Testis (tissue), 2 donors: ENCODE measurements at regions not wholly inside any gene's neighbourhood (a gene's known extent, or its start where the extent isn't known, plus 50 kb on each side); places are given as distances from the start of the nearest gene placed in this dataset.
A peak's percentile ranks its signal among the peaks of the same experiment; 100 is the strongest.
"Not testable (repeated sequence)": the region's sequence is repeated elsewhere in the genome, so short reads cannot be mapped to it uniquely, and the experiment has no call there.

Source experiments
- DNase-seq: peaks from one replicate; pipeline ENCODE4 v3.0.0-alpha.2; 2019
- H3K27ac ChIP-seq, 2 donors: fragments of 200-600 bp; sonication (generic); one replicate each; pipeline ENCODE4 v1.5.1; 2019
- H3K27me3 ChIP-seq: fragments of 200-600 bp; sonication (generic); one replicate; pipeline ENCODE4 v1.5.1; 2019
- H3K36me3 ChIP-seq: fragments of 200-600 bp; sonication (generic); one replicate; pipeline ENCODE4 v1.5.1; 2017; ENCODE audit warnings: low read depth; ENCODE audit errors: missing control alignments
- H3K4me1 ChIP-seq: fragments of 200-600 bp; sonication (generic); one replicate; pipeline ENCODE4 v1.5.1; 2019
- H3K4me3 ChIP-seq, 2 donors: fragments of 200-600 bp; sonication (generic); one replicate each; pipeline ENCODE4 v1.5.1; 2017 to 2019
- H3K9me3 ChIP-seq: fragments of 200-600 bp; sonication (generic); one replicate; pipeline ENCODE4 v1.5.1; 2017
- POLR2A ChIP-seq: fragments of 450-650 bp; IDR thresholded peaks from one replicate; pipeline ENCODE4 v1.6.1; 2017; ENCODE audit warnings: antibody characterized with exemption, mild to moderate bottlenecking, moderate library complexity
- WGBS, 2 donors: methylation state at CpG; one replicate each; pipeline ENCODE4 v1.1.5; 2018; 5-methylcytosine and 5-hydroxymethylcytosine counted together
- intact Hi-C: fragments of 100-400 bp; cut with DNase I; formaldehyde crosslinking; loops from one replicate; pipeline ENCODE4 v1.15.1; 2023; ENCODE audit warnings: low total_unique reads
- TF ChIP-seq, protein P1 (sequence below), 3 experiments: fragments of 450-650 bp in 2 of 3; fragments of 200-600 bp in 1 of 3; sonication (generic) in 1 of 3; IDR thresholded peaks; one replicate each; pipeline ENCODE4 v1.5.1; 2016 to 2019; ENCODE audit warnings: antibody characterized with exemption in 3 of 3, mild to moderate bottlenecking in 2 of 3, moderate library complexity in 1 of 3

DNA sequence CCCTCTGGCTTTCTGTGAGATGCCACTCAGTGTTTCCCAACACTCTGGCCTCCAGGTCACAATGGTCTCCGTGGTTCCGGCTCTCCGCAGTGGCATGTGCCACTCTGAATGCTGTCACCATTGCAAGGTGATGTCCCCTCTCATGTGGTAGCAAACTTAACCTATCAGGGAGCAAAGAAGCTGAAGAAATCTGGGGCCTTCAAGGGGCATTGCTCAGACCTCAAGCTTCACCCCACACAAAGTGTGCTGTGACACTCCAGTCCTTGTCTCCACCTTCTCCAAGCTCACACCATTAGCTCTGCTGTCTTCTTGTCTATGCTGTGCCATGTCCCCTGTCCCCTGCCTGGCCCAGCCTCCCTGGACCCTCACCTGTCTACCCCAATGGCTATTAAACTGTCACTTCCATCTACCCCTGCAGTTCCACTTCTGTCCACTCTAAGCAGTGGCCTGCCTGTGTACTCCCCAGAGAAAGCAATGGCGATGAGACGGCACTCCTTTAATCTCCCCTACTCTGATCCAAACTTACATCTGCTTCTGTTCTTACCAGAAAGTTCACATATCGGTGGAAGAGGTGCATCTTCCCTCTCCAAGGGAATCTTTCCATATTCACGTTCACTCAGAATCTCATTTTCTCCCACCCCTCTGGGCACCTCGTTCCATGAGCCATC, 93.7 kb downstream of the DHRS2 start:
- WGBS, 2 donors: 92% methylated on average over 8 of the region's 8 CpGs
- H3K27me3 ChIP-seq: no peaks in the 10 kb centered on the region
- H3K4me3 ChIP-seq: no peak overlapping the region
- intact Hi-C loops: no loop called here
- H3K36me3 ChIP-seq: no peaks in the 10 kb centered on the region
- TF ChIP-seq POLR2A: no peak
- TF ChIP-seq, protein P1, sequence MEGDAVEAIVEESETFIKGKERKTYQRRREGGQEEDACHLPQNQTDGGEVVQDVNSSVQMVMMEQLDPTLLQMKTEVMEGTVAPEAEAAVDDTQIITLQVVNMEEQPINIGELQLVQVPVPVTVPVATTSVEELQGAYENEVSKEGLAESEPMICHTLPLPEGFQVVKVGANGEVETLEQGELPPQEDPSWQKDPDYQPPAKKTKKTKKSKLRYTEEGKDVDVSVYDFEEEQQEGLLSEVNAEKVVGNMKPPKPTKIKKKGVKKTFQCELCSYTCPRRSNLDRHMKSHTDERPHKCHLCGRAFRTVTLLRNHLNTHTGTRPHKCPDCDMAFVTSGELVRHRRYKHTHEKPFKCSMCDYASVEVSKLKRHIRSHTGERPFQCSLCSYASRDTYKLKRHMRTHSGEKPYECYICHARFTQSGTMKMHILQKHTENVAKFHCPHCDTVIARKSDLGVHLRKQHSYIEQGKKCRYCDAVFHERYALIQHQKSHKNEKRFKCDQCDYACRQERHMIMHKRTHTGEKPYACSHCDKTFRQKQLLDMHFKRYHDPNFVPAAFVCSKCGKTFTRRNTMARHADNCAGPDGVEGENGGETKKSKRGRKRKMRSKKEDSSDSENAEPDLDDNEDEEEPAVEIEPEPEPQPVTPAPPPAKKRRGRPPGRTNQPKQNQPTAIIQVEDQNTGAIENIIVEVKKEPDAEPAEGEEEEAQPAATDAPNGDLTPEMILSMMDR (IDR thresholded peaks at IDR 0.05): peak in 2 of 3 experiments; percentile 21 to 28
- no peaks in the 10 kb centered on the region for H3K4me1 ChIP-seq
- H3K27ac ChIP-seq: no peak overlapping the region
- H3K9me3 ChIP-seq: no peaks in the 10 kb centered on the region
- DNase-seq: no peak

DNA sequence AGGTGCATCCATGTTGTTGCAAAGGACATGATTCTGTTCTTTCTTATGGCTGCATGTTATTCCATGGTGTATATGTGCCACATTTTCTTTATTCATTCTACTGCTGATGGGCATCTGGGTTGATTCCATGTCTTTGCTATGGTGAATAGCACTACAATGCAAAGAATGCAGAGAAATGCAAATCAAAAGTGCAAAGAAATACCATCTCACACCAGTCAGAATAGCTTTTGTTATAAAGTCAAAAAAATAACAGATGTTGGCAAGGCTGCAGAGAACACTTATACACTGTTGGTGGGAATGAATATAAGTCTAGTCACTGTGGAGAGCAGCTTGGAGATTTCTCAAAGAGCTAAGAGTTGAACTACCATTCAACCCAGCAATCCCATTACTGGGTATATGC, 99.2 kb downstream of the DHRS2 start:
- intact Hi-C loops: no loop called here
- DNase-seq: no peak
- no peaks in the 10 kb centered on the region for H3K4me1 ChIP-seq
- TF ChIP-seq POLR2A: no peak
- TF ChIP-seq, protein P1 (IDR thresholded peaks at IDR 0.05): no peak
- no peak overlapping the region for H3K27ac ChIP-seq
- H3K4me3 ChIP-seq: no peak overlapping the region
- H3K27me3 ChIP-seq: no peaks in the 10 kb centered on the region
- no peaks in the 10 kb centered on the region for H3K36me3 ChIP-seq
- H3K9me3 ChIP-seq: no peaks in the 10 kb centered on the region

GRCh38 chr14:23744368-23744767, 108.2 kb downstream of the DHRS2 start:
- H3K27me3 ChIP-seq, H3K36me3 ChIP-seq, H3K27ac ChIP-seq, H3K9me3 ChIP-seq, DNase-seq, H3K4me3 ChIP-seq, H3K4me1 ChIP-seq, intact Hi-C loops: not testable (repeated sequence)
- 69 to 83% methylated on average over 3 to 6 of the region's 6 CpGs for WGBS, 2 donors

GRCh38 chr14:23750357-23750756, 114.2 kb downstream of the DHRS2 start:
- Histone ChIP-seq H3K27me3 (no peaks in the 10 kb centered on the region), H3K36me3 (no peaks in the 10 kb centered on the region), H3K4me3 (no peak overlapping the region), H3K4me1 (no peaks in the 10 kb centered on the region), H3K9me3 (no peaks in the 10 kb centered on the region), H3K27ac (no peak overlapping the region)
- no peak for DNase-seq
- no peak for TF ChIP-seq POLR2A
- TF ChIP-seq, protein P1 (IDR thresholded peaks at IDR 0.05): no peak
- 76 to 79% methylated on average over 4 of the region's 4 CpGs for WGBS, 2 donors
- intact Hi-C loops: no loop called here

GRCh38 chr14:23751616-23752015, 115.5 kb downstream of the DHRS2 start:
- Histone ChIP-seq H3K36me3 (no peaks in the 10 kb centered on the region), H3K9me3 (no peaks in the 10 kb centered on the region), H3K4me1 (no peaks in the 10 kb centered on the region), H3K27me3 (no peaks in the 10 kb centered on the region), H3K4me3 (no peak overlapping the region), H3K27ac (no peak overlapping the region)
- no peak for TF ChIP-seq POLR2A
- TF ChIP-seq, protein P1 (IDR thresholded peaks at IDR 0.05): no peak
- 88 to 92% methylated on average over 2 of the region's 2 CpGs for WGBS, 2 donors
- DNase-seq: no peak
- intact Hi-C loops: no loop called here
